HG03571 (cell line): ENCODE measurements at regions not wholly inside any gene's neighbourhood (a gene's known extent, or its start where the extent isn't known, plus 50 kb on each side); places are given as distances from the start of the nearest gene placed in this dataset.
"Not testable (repeated sequence)": the region's sequence is repeated elsewhere in the genome, so short reads cannot be mapped to it uniquely, and the experiment has no call there.

ENCODE experiments used
- ATAC-seq: cut with Tn5 transposase; IDR thresholded peaks from one replicate; pipeline ENCODE4 v1.9.1; 2021; ENCODE audit not compliant: unreplicated experiment

DNA sequence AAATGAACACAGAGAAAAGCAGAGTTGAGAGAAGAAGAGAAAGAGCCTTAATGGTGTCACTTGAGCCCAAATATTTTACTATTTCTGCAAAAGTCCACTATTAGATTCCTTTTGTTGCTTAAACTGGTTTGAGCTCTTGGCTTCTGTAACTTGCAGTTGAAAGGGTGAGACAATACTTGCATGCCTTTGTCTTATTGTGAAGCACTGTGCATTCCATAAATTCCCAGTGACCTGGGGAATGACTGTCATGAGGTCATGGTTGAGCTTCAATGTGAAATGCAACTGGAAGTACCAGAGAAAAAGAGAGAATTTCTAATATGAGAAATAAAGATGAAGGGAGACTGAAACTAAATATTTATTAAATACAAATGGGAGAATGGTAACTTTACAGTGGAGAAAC lies 310.9 kb downstream of the TDRD3 start:
- no peak for ATAC-seq

- no peak for ATAC-seq
Measured at GRCh38 chr13:60701895-60702294, 304.9 kb downstream of the TDRD3 start.

DNA sequence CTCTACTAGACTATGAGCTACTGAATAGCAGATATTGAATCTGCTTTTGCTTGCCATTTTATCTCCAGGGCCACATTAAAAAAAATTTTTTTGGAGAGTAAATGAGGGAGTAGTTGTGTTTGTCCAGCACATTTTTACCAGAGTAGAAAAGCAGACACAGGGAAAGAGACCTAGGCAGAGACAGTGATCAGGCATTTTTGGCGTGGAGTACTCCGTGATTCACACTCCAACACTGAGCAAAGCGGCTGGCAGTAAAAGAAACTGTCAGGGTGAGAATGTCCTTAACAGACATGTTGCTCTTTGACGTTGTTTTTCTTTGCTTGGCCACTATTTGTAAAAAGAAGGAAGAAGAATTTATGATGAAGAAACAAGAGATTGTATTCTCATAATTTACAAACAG lies 304.0 kb downstream of the TDRD3 start:
- ATAC-seq = no peak

DNA sequence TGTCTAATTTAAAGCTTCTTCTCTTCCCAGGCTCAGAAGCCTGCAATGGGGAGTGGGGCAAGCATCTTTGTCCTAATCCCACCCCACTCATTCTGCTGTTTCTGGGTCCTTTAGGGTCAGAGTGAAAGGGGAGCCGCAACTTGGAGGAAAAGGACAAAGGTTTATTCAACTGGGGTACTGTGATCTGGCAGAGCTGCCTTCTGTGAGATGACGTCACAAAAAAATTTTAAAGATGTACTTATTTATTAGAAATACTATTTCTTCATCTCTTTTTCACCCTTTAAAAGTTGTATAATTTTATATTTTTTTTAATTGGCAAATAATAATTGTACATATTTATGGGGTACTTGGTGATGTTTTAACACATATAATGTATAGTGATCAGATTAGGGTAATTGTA lies 302.6 kb downstream of the TDRD3 start:
- no peak for ATAC-seq

DNA sequence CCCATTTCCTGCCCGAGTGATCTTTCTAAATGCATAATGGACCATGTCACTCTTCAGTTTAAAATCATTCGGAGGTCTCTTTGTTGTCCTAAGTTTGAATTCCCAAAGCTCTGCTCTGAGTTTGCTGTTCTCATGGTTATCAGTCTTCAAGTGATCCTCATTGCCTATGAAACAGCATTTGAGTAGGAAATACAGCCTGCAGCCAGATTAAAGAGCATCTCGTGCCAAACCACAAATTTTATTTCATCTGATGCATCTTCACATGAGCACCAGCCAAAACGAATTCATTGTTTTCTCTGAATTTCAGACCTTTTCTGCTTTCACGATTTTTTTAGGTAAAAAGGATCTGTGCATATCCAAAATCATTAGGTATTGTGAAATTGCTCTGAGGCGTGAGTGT lies 299.6 kb downstream of the TDRD3 start:
- no peak for ATAC-seq

DNA sequence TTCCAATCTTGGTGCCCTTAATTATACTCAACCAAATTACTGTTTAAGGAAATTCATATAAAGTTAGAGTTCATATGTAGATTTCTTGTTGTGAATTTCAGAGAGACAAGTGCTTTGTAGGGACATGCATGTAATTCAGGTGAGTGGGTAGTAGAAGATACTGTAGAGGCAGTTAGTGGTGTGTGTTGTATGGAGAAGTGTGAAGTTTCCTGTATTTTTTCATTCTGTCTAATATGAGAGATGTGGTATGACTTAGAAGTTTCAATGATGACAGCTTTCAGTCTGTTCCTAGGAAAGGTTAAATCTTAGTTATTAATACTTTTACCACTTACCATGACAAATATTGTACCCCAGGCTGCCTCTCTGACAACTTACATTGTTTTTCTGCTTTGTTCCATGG lies 294.2 kb downstream of the TDRD3 start:
- ATAC-seq = no peak

DNA sequence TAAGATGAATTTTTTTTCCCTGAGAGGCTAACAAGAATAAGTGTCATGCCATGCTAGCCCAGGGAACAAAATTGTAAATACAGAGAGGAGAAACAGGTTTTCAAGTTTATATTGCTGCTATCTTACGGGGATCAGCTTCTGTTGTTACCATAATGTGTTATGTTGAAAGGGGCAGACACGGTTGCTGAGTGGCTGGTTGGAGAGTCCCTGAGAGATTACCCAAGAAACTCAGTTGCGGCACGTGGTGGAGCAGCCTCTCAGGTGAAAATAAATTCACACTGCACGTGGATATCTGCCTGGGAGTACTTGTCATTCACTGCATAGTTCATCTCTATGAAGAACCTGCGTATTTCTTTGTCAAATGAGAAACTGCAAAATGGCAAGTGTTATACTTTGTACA lies 293.6 kb downstream of the TDRD3 start:
- ATAC-seq = no peak

DNA sequence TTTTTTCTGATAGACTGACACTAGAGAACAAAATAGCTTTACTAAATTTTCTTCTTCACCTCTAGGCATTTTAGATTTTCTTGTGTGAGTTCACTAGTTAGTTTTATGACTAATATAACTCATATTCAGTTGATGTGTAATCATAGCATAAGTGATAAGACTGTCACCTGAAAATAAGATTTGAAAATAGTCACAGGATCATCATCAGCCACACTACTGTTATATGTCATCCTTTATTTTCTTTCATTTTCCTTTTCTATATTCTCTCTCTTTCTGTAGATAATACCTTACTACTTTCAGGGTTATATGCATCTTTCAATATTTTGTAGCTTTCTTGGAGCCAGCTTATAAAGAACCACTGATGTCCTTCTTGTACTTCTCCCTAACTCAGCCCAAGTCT lies 292.6 kb downstream of the TDRD3 start:
- ATAC-seq = no peak

GRCh38 chr13:60689076-60689475 lies 292.1 kb downstream of the TDRD3 start:
- ATAC-seq = no peak

DNA sequence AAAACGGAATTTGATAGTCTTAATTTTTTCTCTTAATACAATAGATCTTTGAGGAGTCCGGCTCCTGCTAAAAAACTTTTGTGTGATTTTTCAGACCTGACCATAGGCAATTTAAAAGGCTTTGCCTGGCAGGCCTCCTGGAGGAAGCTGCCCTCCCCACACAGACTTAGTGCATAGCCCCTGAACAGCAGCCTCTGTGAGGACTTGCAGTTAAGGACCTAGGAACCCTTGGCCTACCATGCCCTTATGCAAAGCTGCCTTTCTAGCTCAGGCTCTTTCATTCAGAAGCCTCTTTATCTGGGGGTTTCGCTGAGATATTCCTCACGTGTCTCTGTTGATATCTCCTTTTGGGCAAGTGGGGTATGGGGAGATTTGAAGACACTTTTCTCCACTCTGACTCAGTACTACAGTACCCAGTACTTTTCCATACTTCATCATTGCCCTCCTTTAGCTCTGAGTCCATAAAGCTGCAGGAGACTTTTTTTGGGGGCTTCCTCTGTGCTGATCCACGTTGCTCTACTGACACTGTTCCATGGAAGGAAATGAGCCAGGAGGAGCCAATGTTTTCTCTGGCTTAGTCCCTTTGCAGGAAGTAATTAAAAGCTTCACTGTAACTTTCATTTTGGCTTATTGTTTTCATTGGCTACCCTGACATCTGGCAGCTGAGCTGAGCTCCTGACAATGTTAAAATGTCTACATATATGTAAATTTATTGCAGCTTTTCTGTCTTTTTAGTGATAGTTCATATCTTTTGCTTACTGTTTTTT lies 283.1 kb downstream of the TDRD3 start:
- no peak for ATAC-seq

DNA sequence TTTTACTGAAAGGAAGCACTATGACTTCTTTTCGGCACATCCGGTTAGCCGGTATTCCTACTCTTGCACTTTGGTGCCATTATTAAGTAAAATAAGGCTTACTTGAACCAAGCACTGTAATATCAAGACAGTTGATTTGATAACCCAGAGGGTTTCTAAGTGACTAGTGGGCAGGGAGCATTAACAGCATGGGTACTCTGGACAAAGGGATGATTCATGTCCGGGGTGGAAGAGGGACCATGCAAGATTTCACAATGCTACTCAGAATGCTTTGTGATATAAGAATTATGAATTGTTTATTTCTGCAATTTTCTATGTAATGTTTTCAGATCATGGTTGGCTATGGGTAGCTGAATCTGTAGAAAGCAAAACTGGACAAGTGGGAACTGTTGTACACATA lies 282.1 kb downstream of the TDRD3 start:
- no peak for ATAC-seq

- ATAC-seq = no peak
Measured at GRCh38 chr13:60671386-60671785, 274.4 kb downstream of the TDRD3 start.

- ATAC-seq = no peak
Measured at GRCh38 chr13:60663788-60664187, 266.8 kb downstream of the TDRD3 start.

DNA sequence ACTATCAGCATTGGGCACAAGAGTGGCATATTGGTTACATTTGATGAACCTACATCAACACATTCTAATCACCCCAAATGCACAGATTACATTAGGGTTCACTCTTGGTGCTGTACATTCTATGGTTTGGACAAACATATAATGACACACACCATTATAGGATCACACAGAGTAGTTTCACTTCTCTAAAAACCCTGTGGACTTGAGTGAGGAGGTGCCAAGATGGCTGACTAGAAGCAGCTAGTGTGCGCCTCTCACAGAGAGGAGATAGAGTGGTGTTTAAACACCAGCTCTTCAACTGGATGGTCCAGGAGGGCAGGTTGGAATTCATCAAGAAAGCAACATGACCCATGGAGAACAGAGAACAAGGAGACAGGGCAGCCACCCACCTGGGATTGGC lies 265.6 kb downstream of the TDRD3 start:
- ATAC-seq = no peak

DNA sequence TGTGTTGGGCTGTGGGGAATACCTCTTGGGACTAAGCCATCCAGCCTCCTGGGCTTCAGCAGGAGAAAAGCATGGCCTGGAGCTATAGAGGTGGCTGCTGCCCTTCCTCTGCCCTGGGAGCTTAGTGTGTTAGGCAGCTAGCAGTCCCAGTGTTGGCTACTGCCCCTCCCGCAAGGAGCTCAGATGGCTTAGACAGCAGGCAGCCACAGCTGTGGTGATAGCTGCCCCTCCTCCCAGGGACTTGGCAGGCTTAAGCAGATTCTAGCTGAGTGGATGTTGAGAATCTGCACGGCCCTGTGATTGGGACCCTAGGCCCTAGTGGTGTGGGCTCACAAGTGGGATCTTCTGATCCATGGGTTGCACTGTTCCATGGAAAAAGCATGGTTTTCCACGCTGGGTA lies 264.5 kb downstream of the TDRD3 start:
- ATAC-seq = no peak

DNA sequence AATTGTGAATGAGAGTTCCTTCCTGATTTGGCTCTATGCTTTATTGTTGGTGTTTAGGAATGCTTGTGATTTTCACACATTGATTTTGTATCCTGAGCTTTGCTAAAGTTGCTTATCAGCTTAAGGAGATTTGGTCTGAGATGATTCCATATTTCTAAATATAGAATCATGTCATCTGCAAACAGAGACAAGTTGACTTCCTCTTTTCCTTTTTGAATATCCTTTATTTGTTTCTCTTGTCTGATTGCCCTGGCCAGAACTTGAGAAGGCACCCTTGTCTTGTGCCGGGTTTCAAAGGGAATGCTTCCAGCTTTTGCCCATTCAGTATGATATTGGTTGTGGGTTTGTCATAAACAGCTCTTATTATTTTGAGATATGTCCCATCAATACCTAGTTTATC lies 260.6 kb downstream of the TDRD3 start:
- ATAC-seq = not testable (repeated sequence)

DNA sequence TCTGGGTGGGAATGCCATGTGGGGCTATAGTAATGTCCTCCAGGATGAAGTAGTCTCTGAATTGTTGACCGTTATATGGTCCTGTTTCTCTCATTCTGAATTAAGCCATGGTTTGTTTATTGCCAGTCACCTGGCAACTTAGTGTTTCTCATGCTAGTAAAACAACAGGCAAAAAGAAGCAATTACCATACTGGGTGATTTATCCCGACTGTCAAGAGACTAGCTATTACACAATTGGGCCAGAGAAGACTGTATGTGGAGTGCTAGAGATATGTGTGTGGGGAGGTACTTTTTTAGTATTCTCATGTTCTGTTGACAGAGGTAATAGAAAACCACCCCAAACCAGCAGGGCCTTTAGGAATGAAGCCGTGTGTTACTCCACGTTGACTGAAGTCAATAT lies 258.2 kb downstream of the TDRD3 start:
- no peak for ATAC-seq

GRCh38 chr13:60654415-60654814 lies 257.4 kb downstream of the TDRD3 start:
- no peak for ATAC-seq

GRCh38 chr13:60647547-60647946 lies 250.5 kb downstream of the TDRD3 start:
- no peak for ATAC-seq

DNA sequence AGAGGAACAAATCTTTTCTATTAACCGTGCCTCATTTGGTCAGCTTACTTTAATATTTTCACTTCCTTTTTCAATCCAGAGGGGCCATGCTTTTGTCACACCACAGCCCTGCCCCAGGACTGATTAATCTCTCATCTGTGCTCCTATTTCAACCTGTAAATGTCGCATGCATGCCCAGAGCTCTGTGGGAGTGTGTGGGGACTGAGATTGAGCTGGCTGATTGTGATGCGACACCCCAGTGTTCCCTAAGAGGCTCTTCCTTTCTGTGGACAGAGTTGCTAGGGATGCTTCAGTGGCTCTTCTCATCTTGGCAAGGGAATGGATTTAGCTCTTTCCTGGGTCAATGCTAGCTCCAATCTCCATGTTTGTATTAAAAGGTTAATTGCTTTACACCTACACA lies 249.6 kb downstream of the TDRD3 start:
- no peak for ATAC-seq

GRCh38 chr13:60645676-60646075 lies 248.7 kb downstream of the TDRD3 start:
- ATAC-seq = no peak

DNA sequence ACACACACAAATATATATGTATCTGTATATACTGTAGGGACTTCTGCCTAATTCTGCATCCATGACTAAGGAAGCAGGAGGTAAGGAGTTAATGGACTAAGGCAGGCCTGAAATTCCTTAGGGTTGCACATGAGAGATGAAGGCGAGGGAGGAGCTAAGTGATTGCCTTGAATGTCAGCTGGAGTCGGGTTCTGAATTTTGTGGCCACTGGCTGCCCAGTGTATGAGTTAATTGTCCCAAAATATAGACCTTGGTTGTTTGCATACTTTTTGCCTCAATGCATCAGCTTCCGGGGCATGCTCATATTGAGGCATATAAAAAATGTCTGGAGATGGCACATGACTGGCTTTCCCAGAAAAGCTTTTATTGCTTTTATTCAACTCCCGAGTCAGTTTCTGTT lies 245.5 kb downstream of the TDRD3 start:
- ATAC-seq = no peak

- no peak for ATAC-seq
Measured at GRCh38 chr13:60629158-60629557, 232.1 kb downstream of the TDRD3 start.
